Fibroblast of skin of left biceps (primary cell): ENCODE measurements at regions not wholly inside any gene's neighbourhood (a gene's known extent, or its start where the extent isn't known, plus 50 kb on each side); places are given as distances from the start of the nearest gene placed in this dataset.
"Not testable (repeated sequence)": the region's sequence is repeated elsewhere in the genome, so short reads cannot be mapped to it uniquely, and the experiment has no call there.

Experiments
- DNase-seq, 2 experiments: peaks; one replicate each; pipeline ENCODE4 v3.0.0-alpha.2; 2013; ENCODE audit warnings: low read depth in 2 of 2

- not testable (repeated sequence) for DNase-seq
These were observed 145.9 kb upstream of the NEGR1 start for GRCh38 chr1:72428276-72428675.

GRCh38 chr1:72419229-72419628, 136.9 kb upstream of the NEGR1 start:
- DNase-seq, result no peak

- DNase-seq, result no peak
These were observed 129.9 kb upstream of the NEGR1 start for GRCh38 chr1:72412286-72412685.

GRCh38 chr1:72399807-72400206, 117.5 kb upstream of the NEGR1 start:
- DNase-seq, result no peak

GRCh38 chr1:72397786-72398185, 115.4 kb upstream of the NEGR1 start:
- DNase-seq, result peak; percentile 43 to 48

- DNase-seq, result no peak
These were observed 112.1 kb upstream of the NEGR1 start for GRCh38 chr1:72394457-72394856.

- no peak for DNase-seq
These were observed 96.7 kb upstream of the NEGR1 start for GRCh38 chr1:72379072-72379471.

GRCh38 chr1:72375226-72375625, 92.9 kb upstream of the NEGR1 start:
- DNase-seq, result no peak

- no peak for DNase-seq
These were observed 89.1 kb upstream of the NEGR1 start for GRCh38 chr1:72371259-72372035.

- not testable (repeated sequence) for DNase-seq
These were observed 88.5 kb upstream of the NEGR1 start for GRCh38 chr1:72370836-72371235.

GRCh38 chr1:72369069-72369757, 86.9 kb upstream of the NEGR1 start:
- DNase-seq, result no peak

GRCh38 chr1:72366466-72366865, 84.1 kb upstream of the NEGR1 start:
- DNase-seq, result no peak

- no peak for DNase-seq
These were observed 83.4 kb upstream of the NEGR1 start for GRCh38 chr1:72365693-72366092.

GRCh38 chr1:72362538-72362937, 80.2 kb upstream of the NEGR1 start:
- DNase-seq, result no peak

- DNase-seq, result no peak
These were observed 75.1 kb upstream of the NEGR1 start for GRCh38 chr1:72357411-72357810.

GRCh38 chr1:72355899-72356298, 73.6 kb upstream of the NEGR1 start:
- DNase-seq, result no peak

GRCh38 chr1:72341661-72342060, 59.3 kb upstream of the NEGR1 start:
- no peak for DNase-seq

- peak in 1 of 2 experiments; percentile 15 for DNase-seq
These were observed 54.4 kb upstream of the NEGR1 start for GRCh38 chr1:72336776-72337175.
